ENCODE measurements at regions not wholly inside any gene's neighbourhood (a gene's known extent, or its start where the extent isn't known, plus 50 kb on each side); places are given as distances from the start of the nearest gene placed in this dataset.

- H4K8ac ChIP-seq (ENCODE audit: extremely low read depth, insufficient read depth, low read length), result no peak overlapping the region
- no peak overlapping the region for H2BK5ac ChIP-seq (ENCODE audit: low read depth, low read length)
- no peaks in the 10 kb centered on the region for H4K20me1 ChIP-seq (replicated peaks in 1 of 2; ENCODE audit: control insufficient read depth in 1 of 2, insufficient read depth in 2 of 2, low read length in 2 of 2)
- H4K91ac ChIP-seq (replicated peaks; ENCODE audit: insufficient read length, low read length), result no peak overlapping the region
- H2AFZ ChIP-seq (ENCODE audit: low read length), result no peak overlapping the region
- H3K14ac ChIP-seq (ENCODE audit: insufficient read length), result no peak overlapping the region
- no peaks in the 10 kb centered on the region for H3K23me2 ChIP-seq (ENCODE audit: low read depth, low read length)
- H2BK120ac ChIP-seq (replicated peaks; ENCODE audit: low read depth, low read length), result no peak overlapping the region
- no peak overlapping the region for H3K9ac ChIP-seq (replicated peaks in 1 of 4; ENCODE audit: extremely low read depth in 1 of 4, low read depth in 3 of 4, low read length in 3 of 4)
- no peaks in the 10 kb centered on the region for H3K4me1 ChIP-seq (replicated peaks in 1 of 4; ENCODE audit: control insufficient read depth in 3 of 4, insufficient read depth in 4 of 4, low read length in 3 of 4)
- no peak overlapping the region for H4K5ac ChIP-seq (ENCODE audit: insufficient read length, low read depth, low read length)
- H2BK20ac ChIP-seq (ENCODE audit: low read length), result no peak overlapping the region
- H3K18ac ChIP-seq (ENCODE audit: extremely low read depth, low read length), result no peak overlapping the region
- H3K9me3 ChIP-seq (ENCODE audit: insufficient read depth in 2 of 2, low read depth in 1 of 2, low read length in 1 of 2), result no peaks in the 10 kb centered on the region; a peak in 1 of 4 replicates
- 91% methylated on average over 10 of the region's 10 CpGs; no CpG with 5 or more reads in 1 of the 2 experiments for WGBS, 2 experiments (ENCODE audit: extremely low coverage in 1 of 2, insufficient coverage in 1 of 2, insufficient read length in 1 of 2, insufficient replicate concordance in 2 of 2, low coverage in 1 of 2, low lambda C conversion rate in 2 of 2, missing lambda C conversion rate in 1 of 2)
- H3K79me1 ChIP-seq (ENCODE audit: low read depth, low read length), result no peaks in the 10 kb centered on the region
- H2BK12ac ChIP-seq (ENCODE audit: low read depth, low read length), result no peak overlapping the region
- H3K4me2 ChIP-seq (ENCODE audit: insufficient read depth in 1 of 2, low read depth in 2 of 2, low read length in 2 of 2), result no peak overlapping the region
- H3K36me3 ChIP-seq (ENCODE audit: control insufficient read depth in 2 of 4, insufficient read depth in 4 of 4, low read length in 3 of 4), result no peaks in the 10 kb centered on the region
- no peak overlapping the region for H3K27ac ChIP-seq (ENCODE audit: low read depth, low read length)
- no peak overlapping the region for H3K23ac ChIP-seq (ENCODE audit: insufficient read length)
- H3K79me2 ChIP-seq (ENCODE audit: control insufficient read depth in 1 of 2, insufficient read depth in 2 of 2, low read length in 2 of 2), result no peaks in the 10 kb centered on the region
- H3K4me3 ChIP-seq (ENCODE audit: extremely low read depth in 1 of 4, insufficient read depth in 2 of 4, low read depth in 3 of 4, low read length in 4 of 4), result no peak overlapping the region
- H3K27me3 ChIP-seq (replicated peaks in 1 of 4; ENCODE audit: control insufficient read depth in 3 of 4, extremely low read depth in 1 of 4, insufficient read depth in 3 of 4, low read length in 3 of 4), result no peaks in the 10 kb centered on the region; a peak in 1 of 7 replicates
- ChIA-PET POLR2A (ENCODE audit: partially characterized antibody) (no interaction called here), CTCF (ENCODE audit: partially characterized antibody) (interaction anchor here (0.5 kb wide), 1 partner anchor 181 kb away, joined by 3 read pairs; no protein-coding TSS in a partner anchor)
- FAIRE-seq, result no peak
- H2BK15ac ChIP-seq (ENCODE audit: low read length), result no peak overlapping the region
- no peak overlapping the region for H3K4ac ChIP-seq (replicated peaks; ENCODE audit: insufficient read length, low read depth, low read length)
- no peak for DNase-seq (ENCODE audit: low read depth in 1 of 2, low spot score in 2 of 2)
- no peak overlapping the region for H2AK5ac ChIP-seq (ENCODE audit: low read depth, low read length)
- H3K56ac ChIP-seq (replicated peaks; ENCODE audit: insufficient read length, low read depth, low read length), result no peak overlapping the region
- TF ChIP-seq RAD21 (IDR thresholded peaks at IDR 0.05 in 1 of 2, conservative IDR thresholded peaks at IDR 0.05 in 1 of 2; ENCODE audit: low read depth in 2 of 2, low read length in 2 of 2), result no peak
- TF ChIP-seq CBX5 (IDR thresholded peaks at IDR 0.05; ENCODE audit: low read depth, low read length), result no peak
- TF ChIP-seq PHF8 (conservative IDR thresholded peaks at IDR 0.05; ENCODE audit: low read depth, low read length), result no peak
- no peak for TF ChIP-seq CREB1 (IDR thresholded peaks at IDR 0.05)
- no peak for TF ChIP-seq POLR2A (IDR thresholded peaks at IDR 0.05; ENCODE audit: control extremely low read depth in 1 of 2, low read depth in 2 of 2, low read length in 2 of 2)
- TF ChIP-seq SIRT6 (IDR thresholded peaks at IDR 0.05; ENCODE audit: low read length), result no peak
- no peak for TF ChIP-seq BACH1 (IDR thresholded peaks at IDR 0.05; ENCODE audit: low read length)
- TF ChIP-seq, protein P1, sequence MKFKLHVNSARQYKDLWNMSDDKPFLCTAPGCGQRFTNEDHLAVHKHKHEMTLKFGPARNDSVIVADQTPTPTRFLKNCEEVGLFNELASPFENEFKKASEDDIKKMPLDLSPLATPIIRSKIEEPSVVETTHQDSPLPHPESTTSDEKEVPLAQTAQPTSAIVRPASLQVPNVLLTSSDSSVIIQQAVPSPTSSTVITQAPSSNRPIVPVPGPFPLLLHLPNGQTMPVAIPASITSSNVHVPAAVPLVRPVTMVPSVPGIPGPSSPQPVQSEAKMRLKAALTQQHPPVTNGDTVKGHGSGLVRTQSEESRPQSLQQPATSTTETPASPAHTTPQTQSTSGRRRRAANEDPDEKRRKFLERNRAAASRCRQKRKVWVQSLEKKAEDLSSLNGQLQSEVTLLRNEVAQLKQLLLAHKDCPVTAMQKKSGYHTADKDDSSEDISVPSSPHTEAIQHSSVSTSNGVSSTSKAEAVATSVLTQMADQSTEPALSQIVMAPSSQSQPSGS (IDR thresholded peaks at IDR 0.05; ENCODE audit: low read length), result no peak
- no peak for TF ChIP-seq BRCA1 (IDR thresholded peaks at IDR 0.05; ENCODE audit: low read depth, low read length)
- TF ChIP-seq MAFK (IDR thresholded peaks at IDR 0.05; ENCODE audit: low read depth, low read length), result no peak
- no peak for TF ChIP-seq SIX5 (IDR thresholded peaks at IDR 0.05; ENCODE audit: low read depth, low read length)
- TF ChIP-seq SP1 (IDR thresholded peaks at IDR 0.05; ENCODE audit: low read depth, low read length), result no peak
- no peak for TF ChIP-seq POU5F1 (IDR thresholded peaks at IDR 0.05; ENCODE audit: low read depth, low read length)
These were observed 341.0 kb upstream of the USP24 start for GRCh38 chr1:55555956-55556725.
